Kidney capillary endothelial cell (primary cell): ENCODE measurements at regions not wholly inside any gene's neighbourhood (a gene's known extent, or its start where the extent isn't known, plus 50 kb on each side); places are given as distances from the start of the nearest gene placed in this dataset.
"Not testable (repeated sequence)": the region's sequence is repeated elsewhere in the genome, so short reads cannot be mapped to it uniquely, and the experiment has no call there.

Source experiments
- DNase-seq: peaks from one replicate; pipeline ENCODE4 v3.0.0-alpha.2; 2018; ENCODE audit warnings: low spot score

DNA sequence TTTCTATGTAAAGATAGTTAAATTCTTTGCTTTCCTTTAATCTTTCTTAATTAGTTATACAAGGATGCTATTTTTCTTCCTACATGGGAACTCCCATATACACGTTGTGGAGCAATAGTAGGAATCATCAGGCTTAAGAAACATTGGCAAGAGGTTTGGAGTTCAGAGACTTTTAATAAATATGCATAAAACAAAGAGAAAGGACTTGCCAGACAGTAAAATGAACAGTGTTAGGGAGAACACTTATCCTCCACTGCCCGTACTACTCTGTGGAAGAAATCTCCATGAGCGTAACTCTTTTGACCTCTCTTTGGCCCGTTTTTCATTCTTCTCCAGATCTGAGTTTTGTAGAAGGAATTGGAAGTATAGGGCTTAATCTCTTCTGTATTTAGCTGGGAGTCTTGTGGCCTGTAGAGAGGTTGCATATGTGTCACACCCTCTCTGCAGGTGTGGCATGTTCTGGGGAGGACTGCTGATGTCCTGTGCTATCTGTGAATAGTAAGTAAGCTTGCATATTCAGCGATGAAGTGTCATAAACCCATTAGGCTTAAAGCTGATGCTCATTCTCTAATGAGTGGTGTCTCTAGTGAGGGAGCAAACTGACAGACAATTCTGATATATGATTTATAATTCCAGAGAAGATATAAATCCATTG, 455.4 kb upstream of the FAR2 start:
- DNase-seq = no peak

DNA sequence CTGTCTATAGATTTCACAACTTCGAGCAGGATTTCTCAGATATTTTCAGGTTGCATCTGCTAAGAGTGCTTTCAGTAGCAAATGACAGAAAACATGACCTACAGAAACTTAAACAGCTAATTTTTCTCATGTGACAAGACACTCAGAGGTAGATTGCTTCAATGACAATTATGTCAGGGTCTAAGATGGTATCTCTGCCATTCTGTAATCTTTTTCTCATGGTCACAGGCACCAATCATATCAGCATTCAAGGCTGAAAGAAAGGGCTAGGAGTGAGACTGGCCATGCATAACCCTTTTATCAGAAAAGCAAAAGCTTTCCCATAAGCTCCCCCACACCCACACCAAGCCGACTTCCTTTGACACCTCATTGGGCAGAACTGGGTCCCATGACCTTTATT, 450.5 kb upstream of the FAR2 start:
- no peak for DNase-seq

DNA sequence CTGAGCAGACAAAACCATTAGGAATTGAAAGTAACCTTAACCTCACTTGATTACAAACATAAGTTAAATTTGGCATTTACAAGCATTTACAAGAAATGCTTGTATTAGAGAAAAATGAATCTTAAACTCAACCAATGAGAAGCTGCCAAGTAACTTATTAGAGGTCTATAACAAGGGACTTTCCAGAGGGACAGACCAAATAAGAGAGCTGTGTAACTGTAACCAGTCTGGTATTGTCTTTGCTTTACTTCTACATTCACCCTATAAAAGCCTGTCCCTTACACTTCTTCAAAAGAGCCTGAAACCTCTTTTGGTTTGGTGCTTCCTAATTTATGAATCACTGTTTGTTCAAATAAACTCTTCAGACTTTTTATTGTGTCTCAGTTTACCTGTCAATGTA, 450.0 kb upstream of the FAR2 start:
- DNase-seq = no peak

DNA sequence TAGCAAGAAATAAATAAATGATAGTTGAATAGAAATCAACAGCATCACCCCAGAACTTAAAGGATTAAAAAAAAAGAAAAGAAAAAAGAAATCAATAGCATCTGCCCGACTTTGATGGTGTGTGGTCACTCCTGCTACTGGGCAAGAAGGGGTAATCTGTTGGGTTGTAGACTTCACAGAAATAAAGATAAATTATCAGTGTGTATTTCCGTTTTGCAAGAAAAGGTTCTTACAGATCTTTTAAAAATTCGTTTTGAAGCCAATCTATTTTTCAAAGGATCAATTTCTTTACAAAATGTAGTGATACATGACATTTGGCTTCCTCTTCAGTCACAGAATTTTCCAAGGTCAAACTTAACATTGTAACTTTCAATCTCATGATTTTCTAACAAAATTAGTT, 448.9 kb upstream of the FAR2 start:
- no peak for DNase-seq

DNA sequence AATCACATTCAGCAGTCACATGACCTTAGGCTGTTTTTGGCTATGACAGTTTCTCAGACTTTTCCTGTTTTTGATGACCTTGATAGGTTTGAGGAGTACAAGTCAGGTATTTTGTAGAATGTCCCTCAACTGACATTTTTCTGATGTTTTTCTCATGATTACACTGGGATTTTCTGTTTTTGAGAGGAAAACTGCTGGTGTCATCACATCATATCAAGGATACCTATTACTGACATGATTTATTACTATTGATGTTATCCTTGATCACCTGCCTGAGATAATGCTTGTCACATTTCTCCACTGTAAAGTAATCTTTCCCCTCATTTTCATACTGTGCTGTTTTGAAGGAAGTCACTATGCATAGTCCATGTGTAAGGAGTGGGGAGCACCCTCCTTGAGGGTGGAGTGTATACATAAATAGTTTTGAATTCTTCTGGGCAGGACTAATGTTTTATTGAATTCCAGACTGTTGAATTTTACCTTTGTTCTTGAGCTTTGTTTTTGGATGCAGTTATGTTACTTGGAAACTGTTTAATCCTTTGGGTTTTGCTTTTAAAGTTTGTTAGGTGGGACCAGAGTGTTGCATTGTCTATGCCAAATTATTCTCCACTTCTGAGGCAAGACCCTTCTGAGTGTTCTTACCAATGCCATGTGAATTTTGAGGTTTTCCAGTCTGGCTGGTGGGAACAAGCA, 444.5 kb upstream of the FAR2 start:
- DNase-seq = no peak

DNA sequence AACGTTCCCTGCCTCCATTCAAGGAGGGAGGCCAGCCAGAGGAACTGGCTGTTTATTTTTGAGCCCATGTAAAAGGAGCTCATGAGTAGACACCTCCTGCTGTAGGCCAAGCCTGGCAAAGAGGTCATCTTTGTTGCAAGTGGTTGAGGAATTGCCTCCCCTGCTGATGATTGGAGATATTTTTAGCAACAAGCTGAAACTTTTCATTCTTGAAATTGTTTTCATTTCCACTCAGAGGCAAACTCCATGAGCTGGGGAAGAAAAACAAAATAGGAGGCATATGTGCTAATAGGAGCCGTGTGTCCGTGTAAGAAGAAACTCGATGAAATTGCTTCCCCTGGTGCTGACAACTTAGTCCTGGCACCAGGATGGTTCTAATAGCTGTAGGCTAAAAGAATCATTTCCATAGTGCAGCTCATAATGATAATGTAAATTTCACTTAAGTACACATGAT, 440.1 kb upstream of the FAR2 start:
- DNase-seq = no peak

DNA sequence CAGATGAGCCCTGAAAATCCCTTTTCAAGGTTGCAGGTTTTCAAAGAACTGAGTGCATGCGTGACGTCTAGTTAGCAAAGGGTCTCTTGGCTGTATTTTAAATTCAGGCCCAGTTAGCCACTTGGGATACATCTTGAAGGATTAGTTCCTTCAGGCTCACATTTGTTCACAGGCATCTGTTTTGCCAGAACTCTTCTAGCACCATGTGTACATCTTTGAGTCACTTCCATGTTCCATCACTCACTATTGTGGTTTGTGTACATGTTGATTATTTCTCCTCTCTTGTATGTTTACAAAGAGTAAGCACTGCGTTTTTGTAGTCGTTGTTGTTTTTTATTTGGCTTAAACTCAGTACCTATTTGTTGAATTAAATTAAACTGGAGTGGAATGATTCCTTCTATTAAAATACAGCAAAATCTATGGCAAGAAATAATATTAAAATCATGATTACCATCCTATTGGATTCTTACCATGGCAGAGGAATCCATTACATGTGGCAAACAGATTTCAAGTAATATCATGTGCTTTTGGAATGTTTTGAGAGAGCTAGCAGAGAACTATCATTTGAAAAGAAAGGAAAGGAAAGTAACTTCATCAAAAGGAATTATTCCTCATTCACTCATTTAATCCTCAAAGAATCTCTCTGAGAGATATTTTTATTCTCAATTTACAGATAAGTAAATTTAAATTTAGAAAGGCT, 438.9 kb upstream of the FAR2 start:
- DNase-seq = no peak

DNA sequence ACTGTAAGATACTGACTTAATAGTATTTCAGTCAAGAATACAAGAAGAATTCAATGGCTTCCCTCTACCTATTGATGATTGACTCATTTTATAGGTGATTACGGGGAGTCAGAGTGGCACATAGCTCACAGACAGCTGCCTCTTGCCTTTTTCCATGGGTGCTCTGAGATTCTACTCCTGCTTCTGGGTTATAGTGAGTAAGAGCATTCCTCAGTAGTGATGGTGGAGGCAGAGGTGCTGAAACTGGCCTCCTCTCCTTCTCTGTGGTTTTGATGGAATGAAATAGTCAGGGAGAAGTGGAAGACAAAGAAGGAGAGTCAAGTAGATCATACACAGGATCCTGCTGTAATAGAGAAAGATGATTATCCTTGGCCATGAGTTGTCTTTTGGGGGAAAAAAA, 438.2 kb upstream of the FAR2 start:
- DNase-seq = no peak

DNA sequence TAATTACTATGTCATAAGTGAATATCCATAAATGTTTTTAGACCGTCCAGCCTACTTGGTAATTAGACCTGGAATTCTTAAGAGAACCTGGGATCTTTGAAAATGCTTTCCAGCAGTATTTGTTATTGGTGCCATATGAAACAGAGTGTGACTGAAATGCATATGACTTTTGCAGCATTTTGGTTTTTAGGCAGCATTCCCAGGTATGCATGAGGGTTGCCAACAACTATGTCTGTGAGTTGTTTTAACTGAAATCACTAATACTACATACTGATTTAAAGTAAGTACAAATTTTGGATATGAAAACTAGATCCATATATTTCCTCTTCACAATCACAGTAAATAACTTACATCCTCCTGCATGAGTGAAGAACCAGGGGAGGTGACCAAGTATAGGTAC, 437.7 kb upstream of the FAR2 start:
- no peak for DNase-seq

DNA sequence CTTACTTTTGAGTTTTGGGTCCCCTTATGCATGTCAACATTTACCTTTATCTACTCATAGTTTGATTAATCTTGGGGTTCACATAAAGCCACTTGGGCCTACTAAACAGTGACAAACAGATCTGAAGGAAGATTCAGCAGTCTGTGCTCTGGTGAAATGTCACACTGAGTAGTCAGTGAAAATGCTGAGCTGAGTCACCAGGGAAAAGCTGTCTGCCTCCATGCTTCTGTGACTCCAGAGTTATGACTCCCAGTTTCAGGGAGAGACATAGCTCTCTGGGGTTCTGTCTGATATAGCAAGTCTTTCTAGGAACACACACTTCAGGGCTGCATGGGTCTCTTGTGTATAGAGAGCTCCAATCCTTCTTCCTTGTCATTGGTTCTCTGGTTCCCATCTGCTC, 406.3 kb upstream of the FAR2 start:
- DNase-seq = no peak

DNA sequence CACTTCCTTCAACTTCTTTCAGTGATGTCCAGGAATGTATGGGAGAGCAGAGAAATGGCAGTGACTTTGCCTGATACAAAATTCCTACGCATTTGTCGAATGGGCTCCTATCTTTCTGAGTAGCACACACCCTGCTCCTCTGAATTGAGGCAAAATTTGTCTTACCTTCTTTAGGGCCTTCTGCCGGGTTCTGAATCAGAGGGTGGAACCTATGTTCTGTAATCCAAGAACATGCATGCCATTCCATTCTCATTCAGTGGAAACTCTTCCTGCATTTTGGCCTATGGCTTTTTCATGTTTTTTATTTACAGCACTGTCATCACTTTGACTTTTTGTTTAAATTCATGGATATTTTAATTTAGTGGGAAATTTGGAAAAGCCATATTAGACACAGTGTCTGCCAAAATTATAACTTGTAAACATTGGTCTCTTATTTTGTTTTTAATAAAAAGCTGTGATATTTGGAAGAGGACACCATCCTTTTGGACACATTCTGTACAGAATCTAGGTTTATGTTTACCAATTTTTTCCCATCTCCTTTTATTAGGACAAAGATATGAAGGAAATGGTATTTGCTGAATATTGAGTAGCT, 402.2 kb upstream of the FAR2 start:
- DNase-seq = no peak

DNA sequence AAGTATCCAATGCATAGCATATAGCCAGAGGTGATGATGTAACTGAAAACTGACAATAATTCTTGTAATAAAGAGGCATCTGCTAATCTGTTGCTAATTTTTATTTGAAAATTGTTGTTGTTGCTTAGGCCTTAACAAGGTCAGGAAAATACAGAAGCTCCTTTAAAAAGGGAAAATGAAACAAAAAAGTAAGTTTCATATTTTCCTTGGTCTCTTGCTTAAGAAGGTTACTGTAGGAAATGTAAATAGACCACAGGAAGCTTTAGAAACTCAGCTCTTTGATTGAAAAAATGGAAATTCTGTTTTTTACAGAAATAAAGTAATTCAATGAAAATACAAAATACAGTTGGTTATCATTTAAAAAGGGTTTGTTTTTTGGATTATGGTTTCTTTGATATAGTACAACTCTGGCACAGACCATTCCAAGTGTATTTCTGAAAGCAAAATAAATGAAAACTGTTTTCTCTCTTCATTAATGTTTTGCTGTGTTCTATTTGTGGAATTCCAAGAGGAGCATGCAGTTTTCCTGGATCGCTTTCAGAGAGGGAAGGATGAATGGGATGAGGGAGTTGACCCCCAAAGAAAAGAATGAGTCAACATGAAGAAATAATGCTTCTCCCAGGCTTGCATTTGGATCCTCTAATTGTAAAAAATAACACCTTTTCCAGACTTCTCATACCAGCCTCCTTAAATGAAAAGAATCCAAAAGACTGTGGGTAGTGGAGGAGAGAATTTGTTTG, 398.0 kb upstream of the FAR2 start:
- no peak for DNase-seq

DNA sequence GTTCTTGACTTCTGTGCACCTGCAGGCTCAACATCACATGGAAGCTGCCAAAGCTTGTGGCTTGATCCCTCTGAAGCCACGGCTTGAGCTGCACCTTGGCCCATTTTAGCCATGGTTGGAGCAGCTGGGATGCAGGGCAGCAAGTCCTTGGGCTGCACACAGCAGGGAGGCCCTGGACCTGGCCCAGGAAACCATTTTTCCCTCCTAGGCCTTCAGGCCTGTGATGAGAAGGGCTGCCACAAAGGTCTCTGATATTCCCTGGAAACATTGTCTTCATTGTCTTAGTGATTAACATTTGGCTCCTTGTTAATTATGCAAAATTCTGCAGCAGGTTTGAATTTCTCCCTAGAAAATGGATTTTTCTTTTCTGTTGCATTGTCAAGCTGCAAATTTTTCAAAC, 394.1 kb upstream of the FAR2 start:
- no peak for DNase-seq

DNA sequence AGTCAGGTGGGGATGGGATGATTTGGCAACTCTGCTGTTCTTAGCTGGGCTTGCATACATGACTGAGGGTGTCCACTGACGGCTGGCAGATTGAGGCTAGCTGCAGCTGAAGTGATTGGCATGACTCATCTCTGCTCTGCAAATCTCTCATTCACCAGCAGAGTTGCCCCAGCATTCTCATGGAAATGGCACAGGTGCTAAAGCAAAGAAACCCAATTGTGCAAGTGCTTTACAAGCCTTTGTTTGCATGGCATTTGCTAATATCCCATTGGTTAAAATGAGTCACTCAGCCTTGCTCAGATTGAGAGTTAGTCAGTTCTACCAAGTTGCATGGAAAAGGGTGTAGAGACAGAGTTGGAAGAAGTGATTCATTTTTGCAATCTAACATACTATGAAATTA, 389.7 kb upstream of the FAR2 start:
- no peak for DNase-seq

DNA sequence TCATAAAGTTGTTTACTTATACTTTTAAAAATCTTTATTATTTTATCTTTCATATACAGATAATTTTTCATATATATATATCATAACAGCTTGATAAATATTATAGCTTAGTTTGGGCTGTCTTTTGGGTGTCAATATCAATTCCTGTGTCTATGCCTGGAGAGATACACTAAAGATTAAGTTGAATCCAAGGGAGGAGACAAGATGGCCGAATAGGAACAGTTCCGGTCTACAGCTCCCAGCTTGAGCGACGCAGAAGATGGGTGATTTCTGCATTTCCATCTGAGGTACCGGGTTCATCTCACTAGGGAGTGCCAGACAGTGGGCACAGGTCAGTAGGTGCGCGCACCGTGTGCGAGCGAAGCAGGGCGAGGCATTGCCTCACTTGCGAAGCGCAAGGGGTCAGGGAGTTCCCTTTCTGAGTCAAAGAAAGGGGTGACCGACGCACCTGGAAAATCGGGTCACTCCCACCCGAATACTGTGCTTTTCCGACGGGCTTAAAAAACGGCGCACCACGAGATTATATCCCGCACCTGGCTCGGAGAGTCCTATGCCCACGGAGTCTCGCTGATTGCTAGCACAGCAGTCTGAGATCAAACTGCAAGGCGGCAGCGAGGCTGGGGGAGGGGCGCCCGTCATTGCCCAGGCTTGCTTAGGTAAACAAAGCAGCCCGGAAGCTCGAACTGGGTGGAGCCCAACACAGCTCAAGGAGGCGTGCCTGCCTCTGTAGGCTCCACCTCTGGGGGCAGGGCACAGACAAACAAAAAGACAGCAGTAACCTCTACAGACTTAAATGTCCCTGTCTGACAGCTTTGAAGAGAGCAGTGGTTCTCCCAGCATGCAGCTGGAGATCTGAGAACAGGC, 388.8 kb upstream of the FAR2 start:
- not testable (repeated sequence) for DNase-seq

DNA sequence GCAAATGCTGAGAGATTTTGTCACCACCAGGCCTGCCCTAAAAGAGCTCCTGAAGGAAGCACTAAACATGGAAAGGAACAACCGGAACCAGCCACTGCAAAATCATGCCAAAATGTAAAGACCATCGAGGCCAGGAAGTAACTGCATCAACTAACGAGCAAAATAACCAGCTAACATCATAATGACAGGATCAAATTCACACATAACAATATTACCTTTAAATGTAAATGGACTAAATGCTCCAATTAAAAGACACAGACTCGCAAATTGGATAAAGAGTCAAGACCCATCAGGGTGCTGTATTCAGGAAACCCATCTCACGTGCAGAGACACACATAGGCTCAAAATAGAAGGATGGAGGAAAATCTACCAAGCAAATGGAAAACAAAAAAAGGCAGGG, 387.2 kb upstream of the FAR2 start:
- not testable (repeated sequence) for DNase-seq

DNA sequence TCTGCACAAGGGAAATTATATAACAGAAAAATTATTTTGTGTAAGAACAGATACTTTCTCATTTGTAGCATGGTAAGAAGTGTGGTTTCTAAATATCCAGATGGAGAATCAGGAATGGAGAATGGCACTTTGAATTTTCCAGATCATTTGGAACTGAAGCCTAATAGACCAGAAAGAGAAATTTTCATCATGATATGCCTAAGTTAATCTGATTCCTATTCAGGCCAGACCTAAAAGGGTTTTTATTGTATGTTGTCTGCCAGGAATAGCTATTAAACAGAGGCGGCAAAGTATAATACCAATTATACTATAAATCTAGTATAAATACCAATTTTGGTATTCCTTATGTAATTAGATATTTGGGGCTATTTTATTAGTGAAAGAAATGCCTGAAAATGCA, 382.7 kb upstream of the FAR2 start:
- no peak for DNase-seq

DNA sequence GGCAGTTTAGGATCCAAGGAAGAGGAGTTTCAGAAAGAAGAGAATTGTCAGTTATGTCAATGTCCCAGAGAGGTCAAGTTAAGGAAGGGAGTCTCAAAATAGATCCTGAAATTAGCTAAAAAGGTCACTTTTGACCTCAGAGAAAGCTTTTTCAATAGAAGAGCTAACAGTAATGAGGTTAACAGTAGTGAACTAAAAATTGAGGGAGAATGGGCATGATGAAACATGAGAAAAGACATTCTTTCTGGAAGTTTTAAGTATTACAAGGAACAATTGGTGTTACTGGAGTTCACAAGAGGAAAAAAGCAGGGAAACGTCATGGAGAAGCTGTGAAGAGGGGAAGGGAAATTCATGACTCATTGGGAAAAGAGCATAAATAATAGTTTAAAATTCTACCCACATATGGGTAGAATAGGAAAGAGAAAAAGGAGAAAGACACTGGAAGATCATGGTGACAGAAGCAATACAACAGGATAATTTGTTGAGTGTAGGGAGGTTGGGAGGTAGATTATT, 381.2 kb upstream of the FAR2 start:
- peak; percentile 2 for DNase-seq

DNA sequence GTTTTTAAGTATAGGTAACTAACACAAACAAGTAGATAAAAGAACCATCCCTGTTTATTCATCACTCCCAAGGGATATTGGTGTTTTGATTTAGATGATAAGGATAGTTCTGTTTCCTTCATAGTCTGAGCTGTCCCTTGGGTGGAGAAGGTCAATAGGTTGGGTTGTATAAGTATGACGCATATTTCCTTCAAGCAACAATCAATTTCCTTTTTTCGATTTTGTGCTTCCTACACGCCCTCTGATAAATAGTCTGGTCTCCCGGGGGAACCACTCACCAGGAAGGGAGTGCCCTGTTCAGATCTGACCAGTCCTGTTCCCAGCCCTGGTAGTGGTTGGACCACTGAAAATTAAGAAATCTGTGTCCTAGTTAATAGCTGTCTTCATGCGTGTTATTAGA, 378.8 kb upstream of the FAR2 start:
- peak; percentile 78 for DNase-seq

DNA sequence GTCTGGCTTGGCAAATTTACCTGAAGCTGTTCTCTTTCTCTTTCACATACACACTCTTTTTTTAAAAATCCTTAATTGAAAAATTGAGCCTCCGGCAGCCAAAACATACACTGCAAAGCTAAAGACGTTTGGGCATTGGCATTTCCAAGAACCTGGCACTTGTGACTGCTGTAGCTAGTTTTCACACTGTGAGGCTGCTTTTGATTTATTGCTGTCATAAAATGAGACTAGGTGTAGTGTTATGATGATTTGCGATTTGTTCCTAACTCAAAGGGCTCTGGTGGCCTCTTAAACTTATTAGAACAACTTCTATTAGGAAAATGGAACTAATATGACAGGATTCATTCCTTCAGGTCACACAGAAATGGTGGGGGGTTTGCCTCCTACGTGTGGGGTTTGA, 377.1 kb upstream of the FAR2 start:
- no peak for DNase-seq

DNA sequence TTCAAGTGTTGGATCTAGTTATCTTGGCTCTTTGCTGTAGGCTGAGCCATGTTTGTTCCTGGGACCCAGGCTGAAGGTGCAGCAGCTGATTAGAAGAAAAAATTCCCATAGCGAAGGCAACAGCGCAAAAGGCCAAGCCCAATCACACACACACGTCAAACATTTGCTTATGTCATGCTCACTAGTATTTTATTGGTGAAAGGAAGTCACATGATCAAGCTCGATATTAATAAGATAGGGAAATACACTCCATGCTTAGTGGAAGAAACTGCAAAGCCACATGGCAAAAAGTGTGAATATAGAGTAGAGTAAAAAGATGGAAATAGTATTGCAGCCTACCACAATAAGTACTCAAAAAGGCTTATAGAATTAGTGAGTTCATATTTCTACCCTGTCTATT, 373.5 kb upstream of the FAR2 start:
- no peak for DNase-seq
